ENCODE measurements at regions not wholly inside any gene's neighbourhood (a gene's known extent, or its start where the extent isn't known, plus 50 kb on each side); places are given as distances from the start of the nearest gene placed in this dataset.
"Not testable (repeated sequence)": the region's sequence is repeated elsewhere in the genome, so short reads cannot be mapped to it uniquely, and the experiment has no call there.

- DNase-seq, result no peak
These were observed 160.2 kb downstream of the PMAIP1 start for GRCh38 chr18:60060026-60060425.

GRCh38 chr18:60059216-60059615 lies 159.4 kb downstream of the PMAIP1 start:
- no peak for DNase-seq

GRCh38 chr18:60053747-60054304 lies 154.0 kb downstream of the PMAIP1 start:
- no peak for DNase-seq

- DNase-seq, result no peak
These were observed 151.0 kb downstream of the PMAIP1 start for GRCh38 chr18:60050821-60051220.

- DNase-seq, result no peak
These were observed 149.4 kb downstream of the PMAIP1 start for GRCh38 chr18:60049172-60049571.

GRCh38 chr18:60047556-60047955 lies 147.8 kb downstream of the PMAIP1 start:
- no peak for DNase-seq

- no peak for DNase-seq
These were observed 144.7 kb downstream of the PMAIP1 start for GRCh38 chr18:60044290-60045006.

- no peak for DNase-seq
These were observed 141.2 kb downstream of the PMAIP1 start for GRCh38 chr18:60040971-60041370.

GRCh38 chr18:60038731-60039130 lies 138.9 kb downstream of the PMAIP1 start:
- DNase-seq, result no peak

- no peak for DNase-seq
These were observed 127.6 kb downstream of the PMAIP1 start for GRCh38 chr18:60027397-60027796.

GRCh38 chr18:60024857-60025256 lies 125.1 kb downstream of the PMAIP1 start:
- DNase-seq, result no peak

- DNase-seq, result no peak
These were observed 124.5 kb downstream of the PMAIP1 start for GRCh38 chr18:60024345-60024744.

GRCh38 chr18:60022671-60023276 lies 123.0 kb downstream of the PMAIP1 start:
- no peak for DNase-seq

- DNase-seq, result no peak
These were observed 121.8 kb downstream of the PMAIP1 start for GRCh38 chr18:60021556-60021955.

- DNase-seq, result no peak
These were observed 120.5 kb downstream of the PMAIP1 start for GRCh38 chr18:60020107-60020925.

GRCh38 chr18:60019463-60019840 lies 119.7 kb downstream of the PMAIP1 start:
- DNase-seq, result no peak

GRCh38 chr18:60018618-60019462 lies 119.0 kb downstream of the PMAIP1 start:
- no peak for DNase-seq

- not testable (repeated sequence) for DNase-seq
These were observed 118.3 kb downstream of the PMAIP1 start for GRCh38 chr18:60018134-60018533.

GRCh38 chr18:60017371-60017770 lies 117.6 kb downstream of the PMAIP1 start:
- DNase-seq, result no peak

GRCh38 chr18:60015826-60016225 lies 116.0 kb downstream of the PMAIP1 start:
- DNase-seq, result not testable (repeated sequence)

GRCh38 chr18:60013148-60013547 lies 113.4 kb downstream of the PMAIP1 start:
- not testable (repeated sequence) for DNase-seq

GRCh38 chr18:60010984-60011383 lies 111.2 kb downstream of the PMAIP1 start:
- no peak for DNase-seq

- DNase-seq, result no peak
These were observed 110.7 kb downstream of the PMAIP1 start for GRCh38 chr18:60010513-60010912.

All from CD4-positive, alpha-beta T cell treated with Interleukin-15 for 1 hour (primary cell).